Endothelial cell of umbilical vein (primary cell): ENCODE measurements at regions not wholly inside any gene's neighbourhood (a gene's known extent, or its start where the extent isn't known, plus 50 kb on each side); places are given as distances from the start of the nearest gene placed in this dataset.

ENCODE experiments used
- BruUV-seq: library from RNA; stranded (reverse); fragments of 400-500 nt; replicated peaks from 2 replicates; lab custom pipeline; 2021; lab: Mats Ljungman, UMichigan
- CTCF ChIA-PET: fragments of 300-600, 350-600 bp; sonication (Branson Sonifier 250); formaldehyde crosslinking; loops from one replicate; lab custom pipeline; 2021; ENCODE audit warnings: antibody characterized with exemption, inconsistent platforms; lab: Charles Lee
- POLR2A ChIA-PET: fragments of 300-600, 350-600 bp; sonication (Branson Sonifier 250); formaldehyde crosslinking; loops from one replicate; lab custom pipeline; 2021; ENCODE audit warnings: antibody characterized with exemption, inconsistent platforms; lab: Charles Lee
- DNase-seq: peaks from one replicate; pipeline ENCODE4 v3.0.0-alpha.2; 2011; ENCODE audit warnings: low read depth, low spot score
- FAIRE-seq: peaks from 2 replicates; lab custom pipeline; 2011; peaks lifted over from hg19 to GRCh38; lab: Jason Lieb, UNC
- H2AFZ ChIP-seq: 2 replicates; pipeline ENCODE4 v1.6.0; 2012; ENCODE audit warnings: low read depth, low read length, control low read depth, inconsistent platforms
- H3K27ac ChIP-seq: 2 replicates; pipeline ENCODE4 v1.5.1; 2011; ENCODE audit warnings: low read depth, mild to moderate bottlenecking, control low read depth, low read length, moderate library complexity; ENCODE audit not compliant: insufficient read depth
- H3K27me3 ChIP-seq, 2 experiments: 2 replicates each; pipeline versions ENCODE4 v1.6.0 to v1.6.1; 2011; ENCODE audit warnings: low read length in 2 of 2, mixed read lengths in 1 of 2; ENCODE audit not compliant: control insufficient read depth in 2 of 2, insufficient read depth in 2 of 2
- H3K36me3 ChIP-seq, 2 experiments: 2 replicates in 1 of 2; 3 replicates in 1 of 2; pipeline ENCODE4 v1.5.1; 2011; ENCODE audit warnings: low read length in 2 of 2, mild to moderate bottlenecking in 1 of 2, moderate library complexity in 1 of 2; ENCODE audit not compliant: control insufficient read depth in 2 of 2, insufficient read depth in 2 of 2; ENCODE audit errors: extremely low read depth in 1 of 2
- H3K4me1 ChIP-seq: 3 replicates; pipeline ENCODE4 v1.5.1; 2011; ENCODE audit warnings: mild to moderate bottlenecking, low read length; ENCODE audit not compliant: control insufficient read depth, insufficient read depth; ENCODE audit errors: extremely low read depth
- H3K4me2 ChIP-seq: 2 replicates; pipeline ENCODE4 v1.6.1; 2011; ENCODE audit warnings: low read length, control low read depth, mixed read lengths; ENCODE audit not compliant: insufficient read depth
- H3K4me3 ChIP-seq, 3 experiments: fragments of 200-600 bp in 1 of 3; sonication (generic), shearing (Covaris generic) in 1 of 3; replicated peaks in 1 of 3; 2 replicates each; pipeline ENCODE4 v1.5.1; 2011 to 2016; ENCODE audit warnings: control low read depth in 3 of 3, low read length in 3 of 3, mild to moderate bottlenecking in 2 of 3, inconsistent platforms in 1 of 3, low read depth in 1 of 3, moderate library complexity in 1 of 3; ENCODE audit not compliant: insufficient read depth in 1 of 3
- H3K79me2 ChIP-seq: 2 replicates; pipeline ENCODE4 v1.6.0; 2012; ENCODE audit warnings: low read length, inconsistent platforms; ENCODE audit not compliant: control insufficient read depth, insufficient read depth
- H3K9ac ChIP-seq: replicated peaks from 2 replicates; pipeline ENCODE3; 2011; ENCODE audit warnings: low read length, control low read depth; ENCODE audit not compliant: insufficient read depth; ENCODE audit errors: extremely low read depth
- H3K9me1 ChIP-seq: replicated peaks from 3 replicates; pipeline ENCODE4 v1.6.0; 2011; ENCODE audit warnings: mild to moderate bottlenecking, low read length; ENCODE audit not compliant: control insufficient read depth, insufficient read depth; ENCODE audit errors: extremely low read depth
- H3K9me3 ChIP-seq: replicated peaks from 2 replicates; pipeline ENCODE4 v1.5.1; 2012; ENCODE audit warnings: low read length, inconsistent platforms; ENCODE audit not compliant: control insufficient read depth, insufficient read depth
- H4K20me1 ChIP-seq: replicated peaks from 2 replicates; pipeline ENCODE3; 2011; ENCODE audit warnings: mild to moderate bottlenecking, low read length; ENCODE audit not compliant: control insufficient read depth, insufficient read depth; ENCODE audit errors: extremely low read depth
- EZH2 ChIP-seq: IDR thresholded peaks from 2 replicates; pipeline ENCODE4 v1.6.1; 2012; ENCODE audit warnings: borderline replicate concordance, low read depth, mild to moderate bottlenecking, moderate library complexity, low read length, inconsistent platforms; ENCODE audit not compliant: severe bottlenecking
- FOS ChIP-seq: IDR thresholded peaks from 2 replicates; pipeline ENCODE4 v1.6.1; 2011; ENCODE audit warnings: mild to moderate bottlenecking, low read length, moderate library complexity, borderline replicate concordance; ENCODE audit not compliant: insufficient read depth
- GATA2 ChIP-seq: IDR thresholded peaks from 2 replicates; pipeline ENCODE4 v1.7.0; 2011; ENCODE audit warnings: low read depth, mild to moderate bottlenecking, moderate library complexity, mixed read lengths, low read length; ENCODE audit not compliant: insufficient read length, insufficient read depth
- JUN ChIP-seq: IDR thresholded peaks from 2 replicates; pipeline ENCODE4 v1.6.1; 2011; ENCODE audit warnings: borderline replicate concordance, low read depth; ENCODE audit not compliant: insufficient read length, insufficient read depth
- MYC ChIP-seq: IDR thresholded peaks from one replicate; pipeline ENCODE4 v1.6.1; 2011; ENCODE audit warnings: mild to moderate bottlenecking, low read depth, low read length
- POLR2A ChIP-seq: IDR thresholded peaks from 2 replicates; pipeline ENCODE4 v1.6.1; 2012; ENCODE audit warnings: low read depth, mild to moderate bottlenecking, control low read depth, low read length
- POLR2AphosphoS5 ChIP-seq: IDR thresholded peaks from 2 replicates; pipeline ENCODE4 v1.6.1; 2012; ENCODE audit warnings: low read depth, mild to moderate bottlenecking, control low read depth, low read length, moderate library complexity; ENCODE audit not compliant: insufficient read depth
- dilution Hi-C: fragments of 300-500 bp; cut with MboI; formaldehyde crosslinking; loops from one replicate; pipeline ENCODE4 v1.15.0; 2019; ENCODE audit warnings: low sequenced_read_pairs; ENCODE audit not compliant: extremely low pct_ligation_motif_present
- intact Hi-C: fragments of 100-400 bp; cut with micrococcal nuclease; formaldehyde crosslinking; loops from one replicate; pipeline ENCODE4 v1.10.0; 2022
- TF ChIP-seq, protein P1 (sequence below), 2 donors: IDR thresholded peaks; 1 replicate in 1 of 2; 2 replicates in 1 of 2; pipeline ENCODE4 v1.5.1; 2011; ENCODE audit warnings: low read length in 2 of 2, mild to moderate bottlenecking in 2 of 2, moderate library complexity in 2 of 2, control low read depth in 1 of 2, inconsistent platforms in 1 of 2, low read depth in 1 of 2; ENCODE audit not compliant: insufficient read depth in 1 of 2; ENCODE audit errors: extremely low read depth in 1 of 2
- TF ChIP-seq, protein P2 (sequence below): IDR thresholded peaks from 2 replicates; pipeline ENCODE4 v1.6.1; 2011; ENCODE audit not compliant: insufficient read depth, insufficient read length

DNA sequence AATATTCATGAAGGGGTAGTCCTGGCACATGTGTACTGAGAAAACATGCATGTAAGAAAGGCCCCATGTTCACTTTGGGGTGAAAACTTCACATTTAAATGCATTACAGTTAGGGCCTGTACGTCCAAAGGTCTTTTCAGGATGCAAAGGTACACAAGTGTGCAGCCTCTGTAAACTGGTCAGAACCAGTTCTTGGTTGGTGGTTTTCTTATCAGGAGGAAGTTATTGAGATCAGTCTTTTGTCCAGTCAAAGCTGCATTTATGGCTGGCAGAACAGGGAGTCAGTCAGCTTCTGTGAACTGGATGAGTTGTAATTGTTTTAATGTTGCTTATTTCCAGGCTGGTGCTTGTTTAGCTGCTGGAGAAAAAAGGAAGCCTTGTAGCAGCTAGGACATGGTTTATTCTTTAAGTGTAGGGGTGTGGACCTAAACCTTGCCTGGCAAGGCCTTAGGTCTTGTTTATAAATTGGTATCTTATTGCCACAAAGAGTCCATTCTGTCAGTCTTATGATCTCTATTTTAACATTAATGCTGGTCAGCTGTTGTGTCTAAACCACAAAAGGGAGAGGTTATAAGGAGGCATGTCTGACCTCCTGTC, 1906.6 kb upstream of the TENM3 start:
- no peak for DNase-seq
- TF ChIP-seq POLR2AphosphoS5 (no peak), FOS (no peak), EZH2 (no peak)
- TF ChIP-seq, protein P1, sequence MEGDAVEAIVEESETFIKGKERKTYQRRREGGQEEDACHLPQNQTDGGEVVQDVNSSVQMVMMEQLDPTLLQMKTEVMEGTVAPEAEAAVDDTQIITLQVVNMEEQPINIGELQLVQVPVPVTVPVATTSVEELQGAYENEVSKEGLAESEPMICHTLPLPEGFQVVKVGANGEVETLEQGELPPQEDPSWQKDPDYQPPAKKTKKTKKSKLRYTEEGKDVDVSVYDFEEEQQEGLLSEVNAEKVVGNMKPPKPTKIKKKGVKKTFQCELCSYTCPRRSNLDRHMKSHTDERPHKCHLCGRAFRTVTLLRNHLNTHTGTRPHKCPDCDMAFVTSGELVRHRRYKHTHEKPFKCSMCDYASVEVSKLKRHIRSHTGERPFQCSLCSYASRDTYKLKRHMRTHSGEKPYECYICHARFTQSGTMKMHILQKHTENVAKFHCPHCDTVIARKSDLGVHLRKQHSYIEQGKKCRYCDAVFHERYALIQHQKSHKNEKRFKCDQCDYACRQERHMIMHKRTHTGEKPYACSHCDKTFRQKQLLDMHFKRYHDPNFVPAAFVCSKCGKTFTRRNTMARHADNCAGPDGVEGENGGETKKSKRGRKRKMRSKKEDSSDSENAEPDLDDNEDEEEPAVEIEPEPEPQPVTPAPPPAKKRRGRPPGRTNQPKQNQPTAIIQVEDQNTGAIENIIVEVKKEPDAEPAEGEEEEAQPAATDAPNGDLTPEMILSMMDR (IDR thresholded peaks at IDR 0.05; ENCODE audit: extremely low read depth in 1 of 2, insufficient read depth in 1 of 2, low read depth in 1 of 2, low read length in 2 of 2) = no peak
- ChIA-PET CTCF (no interaction called here), POLR2A (no interaction called here)
- Histone ChIP-seq H2AFZ (no peak overlapping the region), H3K9ac (no peak overlapping the region), H3K36me3 (no peaks in the 10 kb centered on the region), H3K79me2 (no peaks in the 10 kb centered on the region), H3K4me1 (no peaks in the 10 kb centered on the region), H3K4me3 (no peak overlapping the region), H3K9me3 (peaks cover 2% of the 10 kb centered on the region), H3K4me2 (no peak overlapping the region), H3K9me1 (no peaks in the 10 kb centered on the region), H3K27me3 (no peaks in the 10 kb centered on the region), H4K20me1 (no peaks in the 10 kb centered on the region), H3K27ac (no peak overlapping the region)
- intact Hi-C loops (no loop called here), dilution Hi-C loops (no loop called here)
- BruUV-seq = no TSS peak
- FAIRE-seq = no peak

- Histone ChIP-seq H2AFZ (no peak overlapping the region), H3K4me2 (no peak overlapping the region), H3K36me3 (no peaks in the 10 kb centered on the region), H3K27ac (no peak overlapping the region), H3K9me3 (peaks cover 3% of the 10 kb centered on the region), H4K20me1 (no peaks in the 10 kb centered on the region), H3K4me1 (no peaks in the 10 kb centered on the region), H3K27me3 (no peaks in the 10 kb centered on the region), H3K79me2 (no peaks in the 10 kb centered on the region), H3K9me1 (no peaks in the 10 kb centered on the region), H3K4me3 (no peak overlapping the region), H3K9ac (no peak overlapping the region)
- no peak for TF ChIP-seq POLR2A
- no peak for TF ChIP-seq EZH2
- TF ChIP-seq JUN = no peak
- no peak for TF ChIP-seq POLR2AphosphoS5
- TF ChIP-seq, protein P1 (IDR thresholded peaks at IDR 0.05; ENCODE audit: extremely low read depth in 1 of 2, insufficient read depth in 1 of 2, low read depth in 1 of 2, low read length in 2 of 2) = no peak
- no peak for TF ChIP-seq MYC
- TF ChIP-seq GATA2 = no peak
- TF ChIP-seq, protein P2, sequence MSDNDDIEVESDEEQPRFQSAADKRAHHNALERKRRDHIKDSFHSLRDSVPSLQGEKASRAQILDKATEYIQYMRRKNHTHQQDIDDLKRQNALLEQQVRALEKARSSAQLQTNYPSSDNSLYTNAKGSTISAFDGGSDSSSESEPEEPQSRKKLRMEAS = no peak
- no peak for TF ChIP-seq FOS
- ChIA-PET POLR2A (no interaction called here), CTCF (no interaction called here)
- FAIRE-seq (no peak), DNase-seq (no peak)
- intact Hi-C loops (no loop called here), dilution Hi-C loops (no loop called here)
- no TSS peak for BruUV-seq
Measured at GRCh38 chr4:180341926-180342325, 1901.3 kb upstream of the TENM3 start.
